ENCODE measurements at regions not wholly inside any gene's neighbourhood (a gene's known extent, or its start where the extent isn't known, plus 50 kb on each side); places are given as distances from the start of the nearest gene placed in this dataset.

GRCh38 chr3:69540706-69541581, 155.1 kb upstream of the FRMD4B start:
- no peak overlapping the region for H3K27ac ChIP-seq (ENCODE audit: low read depth, low read length)
- no peak for DNase-seq (ENCODE audit: low read depth, low spot score)

GRCh38 chr3:69539134-69539533, 153.2 kb upstream of the FRMD4B start:
- CTCF ChIA-PET, result no interaction called here
- Histone ChIP-seq H3K27me3 (ENCODE audit: control insufficient read depth, insufficient read depth, low read length) (peaks cover 8% of the 10 kb centered on the region), H3K27ac (ENCODE audit: low read depth, low read length) (no peak overlapping the region), H3K4me3 (ENCODE audit: low read depth, low read length) (no peak overlapping the region), H3K9me3 (ENCODE audit: control insufficient read depth, insufficient read depth, low read length) (no peaks in the 10 kb centered on the region; the same call in 1 of the 2 replicates)
- DNase-seq (ENCODE audit: low read depth, low spot score), result no peak
- POLR2A ChIA-PET, result no interaction called here
- no peak for TF ChIP-seq CTCF (IDR thresholded peaks at IDR 0.05; ENCODE audit: low read depth, low read length)

More at GRCh38 chr3:69540706-69541581, 155.1 kb upstream of the FRMD4B start:
- POLR2A ChIA-PET, result no interaction called here
- H3K9me3 ChIP-seq (ENCODE audit: control insufficient read depth, insufficient read depth, low read length), result no peaks in the 10 kb centered on the region; the same call in 1 of the 2 replicates
- H3K4me3 ChIP-seq (ENCODE audit: low read depth, low read length), result no peak overlapping the region
- TF ChIP-seq CTCF (IDR thresholded peaks at IDR 0.05; ENCODE audit: low read depth, low read length), result no peak
- CTCF ChIA-PET, result no interaction called here
- peaks cover 8% of the 10 kb centered on the region for H3K27me3 ChIP-seq (ENCODE audit: control insufficient read depth, insufficient read depth, low read length)

GRCh38 chr3:69538281-69538680, 152.4 kb upstream of the FRMD4B start:
- no peak overlapping the region for H3K27ac ChIP-seq (ENCODE audit: low read depth, low read length)
- POLR2A ChIA-PET, result no interaction called here
- no peaks in the 10 kb centered on the region; the same call in 1 of the 2 replicates for H3K9me3 ChIP-seq (ENCODE audit: control insufficient read depth, insufficient read depth, low read length)
- no peak for DNase-seq (ENCODE audit: low read depth, low spot score)
- no peak overlapping the region for H3K4me3 ChIP-seq (ENCODE audit: low read depth, low read length)
- H3K27me3 ChIP-seq (ENCODE audit: control insufficient read depth, insufficient read depth, low read length), result peaks cover 8% of the 10 kb centered on the region
- CTCF ChIA-PET, result no interaction called here
- no peak for TF ChIP-seq CTCF (IDR thresholded peaks at IDR 0.05; ENCODE audit: low read depth, low read length)

GRCh38 chr3:69536306-69537020, 150.6 kb upstream of the FRMD4B start:
- CTCF ChIA-PET, result no interaction called here
- Histone ChIP-seq H3K9me3 (ENCODE audit: control insufficient read depth, insufficient read depth, low read length) (no peaks in the 10 kb centered on the region; the same call in 1 of the 2 replicates), H3K4me3 (ENCODE audit: low read depth, low read length) (no peak overlapping the region), H3K27ac (ENCODE audit: low read depth, low read length) (no peak overlapping the region), H3K27me3 (ENCODE audit: control insufficient read depth, insufficient read depth, low read length) (peaks cover 5% of the 10 kb centered on the region)
- DNase-seq (ENCODE audit: low read depth, low spot score), result no peak
- POLR2A ChIA-PET, result no interaction called here
- TF ChIP-seq CTCF (IDR thresholded peaks at IDR 0.05; ENCODE audit: low read depth, low read length), result no peak

GRCh38 chr3:69535613-69536012, 149.7 kb upstream of the FRMD4B start:
- CTCF ChIA-PET, result no interaction called here
- no peak for DNase-seq (ENCODE audit: low read depth, low spot score)
- no peak for TF ChIP-seq CTCF (IDR thresholded peaks at IDR 0.05; ENCODE audit: low read depth, low read length)
- no peaks in the 10 kb centered on the region for H3K27me3 ChIP-seq (ENCODE audit: control insufficient read depth, insufficient read depth, low read length)
- H3K27ac ChIP-seq (ENCODE audit: low read depth, low read length), result no peak overlapping the region
- no peaks in the 10 kb centered on the region; the same call in 1 of the 2 replicates for H3K9me3 ChIP-seq (ENCODE audit: control insufficient read depth, insufficient read depth, low read length)
- H3K4me3 ChIP-seq (ENCODE audit: low read depth, low read length), result no peak overlapping the region
- POLR2A ChIA-PET, result no interaction called here

Measured in AG04450 (cell line).